GDM1 (cell line): ENCODE measurements at regions not wholly inside any gene's neighbourhood (a gene's known extent, or its start where the extent isn't known, plus 50 kb on each side); places are given as distances from the start of the nearest gene placed in this dataset.
"Not testable (repeated sequence)": the region's sequence is repeated elsewhere in the genome, so short reads cannot be mapped to it uniquely, and the experiment has no call there.

Experiments used
- DNase-seq: peaks from one replicate; lab custom pipeline; 2025; lab: John Stamatoyannopoulos, UW

DNA sequence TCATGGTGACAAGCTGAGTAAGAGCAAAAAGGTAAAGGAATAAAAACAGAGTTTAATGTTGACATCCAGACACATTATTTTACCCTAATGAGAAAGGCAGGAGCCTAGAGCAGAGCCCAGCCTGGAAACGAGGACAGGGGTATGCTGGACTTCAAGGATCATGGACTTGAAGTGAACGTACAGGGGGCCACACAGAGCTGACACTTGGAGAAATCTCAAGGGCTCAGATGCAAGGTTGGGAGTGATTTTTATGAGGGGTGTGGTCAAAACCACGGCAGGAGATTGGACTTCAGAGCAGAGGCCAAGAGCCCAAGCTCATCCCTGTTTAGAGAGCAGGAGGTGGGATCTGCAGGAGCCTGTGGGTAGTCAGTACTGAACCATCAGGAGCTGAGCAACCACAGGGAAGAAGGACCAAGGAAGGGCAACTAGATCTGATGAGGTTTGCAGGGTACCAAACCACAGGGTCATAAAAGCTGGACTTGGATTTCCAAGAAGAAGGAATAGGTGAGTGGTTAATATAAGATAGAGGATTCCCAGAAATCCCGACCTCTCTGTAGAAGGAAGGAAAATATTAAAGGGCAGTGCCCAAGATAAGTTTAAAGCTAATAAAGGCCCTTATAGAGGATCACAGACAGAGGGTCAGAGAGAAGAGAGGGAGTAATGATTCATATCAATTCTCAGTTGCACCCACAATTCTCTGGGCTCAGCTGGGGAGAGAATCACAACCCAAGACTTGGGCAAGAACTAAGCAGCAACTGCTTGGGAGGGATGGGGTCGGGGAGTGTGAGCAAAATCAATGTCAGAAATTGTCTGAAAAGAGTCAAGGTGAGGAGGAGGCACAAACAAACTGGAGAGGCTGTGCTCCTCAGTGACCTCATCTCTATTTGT is 331.7 kb downstream of the SOX9 start:
- no peak for DNase-seq

- no peak for DNase-seq
These were observed 333.5 kb downstream of the SOX9 start for GRCh38 chr17:72454342-72454741.

GRCh38 chr17:72455562-72455961 is 334.7 kb downstream of the SOX9 start:
- no peak for DNase-seq

DNA sequence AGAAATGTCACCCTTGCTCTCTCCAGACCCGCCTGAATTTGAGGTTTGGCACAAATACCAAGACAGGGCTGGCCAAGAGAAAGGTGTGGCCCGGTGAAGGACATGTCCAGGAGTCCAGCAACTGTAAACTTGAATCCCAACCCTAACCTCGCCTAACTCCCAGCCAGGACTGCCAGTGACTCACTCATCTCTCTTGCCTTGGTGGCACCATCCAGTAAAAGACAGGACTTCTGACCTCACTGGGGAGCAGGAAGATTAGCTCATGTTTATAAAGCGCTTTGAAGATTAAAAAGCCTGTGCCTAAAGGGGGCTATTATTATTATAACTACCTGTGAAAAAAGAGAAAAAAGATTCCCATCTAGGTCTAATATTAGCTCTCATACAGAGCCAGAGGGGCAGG is 335.3 kb downstream of the SOX9 start:
- no peak for DNase-seq

- DNase-seq: no peak
These were observed 336.9 kb downstream of the SOX9 start for GRCh38 chr17:72457712-72458111.

GRCh38 chr17:72458301-72458700 is 337.5 kb downstream of the SOX9 start:
- no peak for DNase-seq

DNA sequence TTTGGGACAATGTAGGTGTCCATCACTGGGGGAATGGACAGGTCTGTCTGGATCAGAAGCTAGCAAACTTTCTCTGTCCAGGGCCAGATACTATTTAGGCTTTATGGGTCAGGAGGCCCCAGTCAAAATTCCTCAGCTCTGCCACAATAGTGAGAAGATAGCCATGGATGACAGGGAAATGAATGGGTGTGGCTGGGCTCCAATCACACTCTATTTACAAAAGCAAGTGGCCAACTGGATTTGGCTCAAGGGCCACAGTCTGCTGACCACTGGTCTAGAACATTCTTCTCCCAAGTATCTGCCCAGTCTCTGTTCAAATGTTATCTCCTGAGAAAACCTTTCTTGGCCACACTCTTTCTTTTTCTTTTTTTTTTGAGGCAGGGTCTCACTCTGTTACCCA is 339.9 kb downstream of the SOX9 start:
- DNase-seq: no peak

- no peak for DNase-seq
These were observed 340.9 kb downstream of the SOX9 start for GRCh38 chr17:72461757-72462156.

GRCh38 chr17:72462407-72462806 is 341.6 kb downstream of the SOX9 start:
- no peak for DNase-seq

DNA sequence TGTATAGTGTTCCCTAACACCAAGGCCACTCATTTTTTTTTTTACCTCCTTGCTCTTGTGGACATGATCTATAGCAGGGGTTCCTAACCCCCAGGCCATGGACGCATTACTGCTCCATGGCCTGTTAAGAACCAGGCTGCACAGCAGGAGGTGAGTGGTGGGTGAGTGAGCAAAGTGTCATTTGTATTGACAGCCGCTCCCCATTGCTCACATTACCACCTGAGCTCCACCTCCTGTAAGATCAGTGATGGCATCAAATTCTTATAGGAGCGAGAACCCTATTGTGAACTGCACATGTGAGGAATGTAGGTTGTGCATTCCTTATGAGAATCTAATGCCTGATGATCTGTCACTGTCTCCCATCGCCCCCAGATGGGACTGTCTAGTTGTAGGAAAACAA is 342.0 kb downstream of the SOX9 start:
- DNase-seq: no peak

DNA sequence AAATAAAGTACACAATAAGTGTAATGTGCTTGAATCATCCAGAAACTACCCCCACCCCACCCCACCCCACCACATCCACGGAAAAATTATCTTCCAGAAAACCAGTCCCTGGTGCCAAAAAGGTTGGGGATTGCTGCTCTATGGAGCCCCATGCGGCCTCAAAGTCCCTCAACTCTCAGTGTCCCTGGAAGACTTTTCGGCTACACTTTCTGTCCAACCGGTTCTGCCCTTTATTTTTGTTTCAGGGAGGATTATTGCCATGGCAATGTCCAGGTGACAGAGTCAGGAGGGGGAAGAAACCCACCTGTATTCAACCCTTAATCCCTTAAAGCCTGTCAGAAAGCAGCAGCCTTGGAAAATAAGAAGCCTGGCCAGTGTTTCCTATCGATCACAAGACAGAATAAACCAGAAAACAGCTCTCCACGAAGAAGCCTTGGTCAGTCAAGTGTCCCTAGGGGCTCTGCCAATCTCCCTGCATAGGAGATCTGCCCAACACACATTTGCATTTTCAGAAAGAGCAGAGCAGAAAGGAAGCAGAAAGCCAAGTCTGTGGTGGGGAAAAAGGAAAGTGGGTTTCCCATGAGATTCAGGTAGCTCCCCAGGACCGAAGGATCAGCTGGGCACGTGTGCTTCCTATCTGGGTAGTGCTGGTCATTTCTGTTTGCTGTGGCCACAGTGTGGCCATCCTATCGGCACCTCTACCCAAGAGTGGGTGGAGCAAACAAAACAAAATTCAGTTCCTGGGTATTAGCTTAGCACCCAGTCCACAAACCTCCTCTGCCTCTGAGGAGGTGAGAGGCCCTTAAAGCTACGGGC is 342.7 kb downstream of the SOX9 start:
- DNase-seq: no peak

GRCh38 chr17:72464221-72464620 is 343.4 kb downstream of the SOX9 start:
- DNase-seq: not testable (repeated sequence)

DNA sequence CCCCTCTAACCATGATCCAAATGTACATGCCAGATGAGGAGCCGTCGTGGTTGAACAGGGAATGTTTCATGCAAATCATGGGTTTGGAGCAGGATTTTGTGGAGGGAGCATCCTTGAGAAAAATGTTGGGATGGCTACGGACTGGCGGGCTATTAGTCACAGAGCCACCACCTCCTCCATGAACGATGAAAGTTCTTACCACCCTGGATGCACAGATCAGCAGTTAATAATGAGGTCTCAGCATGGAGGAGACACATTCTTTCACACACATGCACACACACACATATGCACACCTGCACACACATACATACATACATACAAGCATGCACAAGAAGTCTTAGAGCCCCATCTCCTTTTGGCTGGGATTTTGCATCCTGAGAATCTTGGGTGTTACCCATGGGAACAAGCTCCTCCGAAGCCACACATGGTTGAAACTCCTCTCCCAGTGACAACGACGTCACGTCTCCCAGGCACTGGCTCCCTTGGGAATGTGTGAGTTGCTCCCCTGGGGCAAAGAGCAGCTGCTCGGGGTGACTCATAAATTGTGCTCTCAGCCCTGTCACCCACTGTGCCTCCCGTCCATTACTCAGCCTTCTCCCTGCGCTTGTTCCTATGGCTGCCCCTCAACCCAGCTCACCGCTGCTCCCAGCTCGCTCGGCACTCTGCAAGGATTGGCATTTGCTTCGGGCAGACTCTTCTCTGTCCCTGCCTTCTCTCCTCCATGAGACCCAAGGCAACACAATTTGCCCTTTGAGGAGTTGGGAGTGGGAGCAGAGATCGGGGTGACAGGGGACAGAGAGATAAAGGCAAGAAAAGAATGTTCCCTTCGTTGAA is 344.6 kb downstream of the SOX9 start:
- DNase-seq: no peak

GRCh38 chr17:72466199-72466598 is 345.4 kb downstream of the SOX9 start:
- no peak for DNase-seq

GRCh38 chr17:72466606-72467005 is 345.8 kb downstream of the SOX9 start:
- no peak for DNase-seq

DNA sequence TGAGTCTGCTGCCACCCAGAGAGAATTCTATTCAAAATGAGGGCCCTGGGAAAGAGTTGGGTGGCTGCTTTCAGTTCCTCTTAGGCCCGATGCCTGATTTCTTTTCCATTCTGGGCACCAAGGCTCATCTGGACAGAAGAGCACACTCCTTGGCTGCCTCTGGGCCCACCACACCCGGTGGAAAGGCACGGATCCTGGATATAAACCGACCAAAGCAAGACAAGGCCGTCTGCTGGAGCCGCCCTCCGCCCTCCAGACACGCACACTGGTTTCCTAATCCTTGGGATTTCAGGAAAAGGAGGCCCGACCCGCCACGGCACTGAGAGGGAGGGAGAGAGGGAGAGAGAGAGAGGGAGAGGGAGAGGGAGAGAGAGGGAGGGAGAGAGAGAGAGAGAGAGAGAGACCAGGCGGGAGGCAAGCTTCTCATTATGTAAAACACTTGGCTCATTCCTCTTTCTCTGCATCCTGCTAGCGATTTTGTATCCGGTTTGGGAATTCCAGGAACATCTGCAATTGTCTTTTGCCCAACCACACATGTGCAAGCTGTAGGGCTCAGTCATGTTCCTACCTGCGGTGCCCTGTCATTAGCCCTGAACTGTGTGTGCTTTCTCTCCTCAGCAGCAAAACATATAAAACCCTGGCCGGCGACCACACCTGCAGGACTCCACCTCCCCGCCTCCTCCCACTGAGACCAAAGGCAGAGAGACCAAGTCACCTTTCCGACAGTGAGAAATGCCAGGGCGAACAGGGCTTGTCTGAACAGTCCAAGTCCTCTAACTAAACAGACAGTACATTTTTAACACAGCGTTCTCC is 347.2 kb downstream of the SOX9 start:
- no peak for DNase-seq

GRCh38 chr17:72468841-72469240 is 348.0 kb downstream of the SOX9 start:
- DNase-seq: no peak

GRCh38 chr17:72470121-72470705 is 349.4 kb downstream of the SOX9 start:
- DNase-seq: no peak

- DNase-seq: no peak
These were observed 349.9 kb downstream of the SOX9 start for GRCh38 chr17:72470734-72471133.

- no peak for DNase-seq
These were observed 350.5 kb downstream of the SOX9 start for GRCh38 chr17:72471296-72471695.

DNA sequence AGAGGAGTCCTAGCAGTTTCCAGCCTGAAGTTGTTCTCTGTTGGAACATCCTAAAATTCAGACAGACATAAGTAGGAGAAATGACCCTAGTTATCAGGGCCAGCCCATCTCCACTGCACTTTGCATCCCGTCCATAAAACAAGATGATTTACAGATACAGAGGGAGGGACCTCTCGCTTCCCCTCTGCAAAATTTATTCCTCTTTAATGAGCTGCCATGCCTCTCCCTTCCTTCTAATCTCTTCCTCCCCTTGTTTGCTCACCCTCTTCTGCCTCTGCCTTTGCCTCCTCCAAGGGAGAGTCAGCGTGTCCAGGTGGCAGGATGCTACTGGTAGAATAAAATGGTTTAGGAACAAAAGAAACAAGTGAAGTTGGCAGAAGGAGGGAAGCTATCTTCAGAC is 351.3 kb downstream of the SOX9 start:
- DNase-seq: no peak
